ENCODE measurements at regions not wholly inside any gene's neighbourhood (a gene's known extent, or its start where the extent isn't known, plus 50 kb on each side); places are given as distances from the start of the nearest gene placed in this dataset.
A peak's percentile ranks its signal among the peaks of the same experiment; 100 is the strongest.
"Not testable (repeated sequence)": the region's sequence is repeated elsewhere in the genome, so short reads cannot be mapped to it uniquely, and the experiment has no call there.

DNA sequence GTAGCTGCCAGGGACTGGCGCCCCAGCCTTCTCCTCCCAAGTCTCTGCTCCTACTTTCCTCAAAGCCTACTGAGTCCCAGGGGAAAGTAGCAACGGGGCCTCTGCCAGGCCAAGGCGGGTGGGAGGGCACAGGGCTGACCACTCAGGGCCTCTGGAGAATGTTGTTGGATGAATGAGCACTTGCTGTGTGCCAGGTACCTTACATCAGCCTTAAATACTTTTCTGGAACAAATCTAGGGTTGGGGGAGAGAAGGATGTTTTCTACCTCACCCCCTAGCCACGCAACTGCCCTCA is 119.3 kb upstream of the ZBTB40 start:
- DNase-seq (ENCODE audit: low spot score): no peak

- no peak for DNase-seq (ENCODE audit: low spot score)
Observed at GRCh38 chr1:22332795-22333499, 118.7 kb upstream of the ZBTB40 start.

- DNase-seq (ENCODE audit: low spot score): no peak
Observed at GRCh38 chr1:22333516-22334121, 118.0 kb upstream of the ZBTB40 start.

- DNase-seq (ENCODE audit: low spot score): no peak
Observed at GRCh38 chr1:22334860-22335550, 116.6 kb upstream of the ZBTB40 start.

DNA sequence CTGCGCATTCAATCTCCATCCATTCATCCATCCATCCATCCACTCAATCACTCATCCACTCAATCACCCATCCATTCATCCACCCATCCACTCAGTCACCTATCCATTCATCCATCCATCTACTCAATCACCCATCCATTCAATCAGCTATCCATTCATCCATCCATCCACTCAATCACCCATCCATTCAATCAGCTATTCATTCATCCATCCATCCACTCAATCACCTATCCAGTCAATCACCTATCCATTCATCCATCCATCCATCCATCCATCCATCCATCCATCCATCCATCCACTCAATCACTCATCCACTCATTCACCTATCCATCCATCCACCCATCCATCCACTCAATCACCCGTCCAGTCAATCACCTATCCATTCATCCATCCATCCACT is 115.4 kb upstream of the ZBTB40 start:
- not testable (repeated sequence) for DNase-seq (ENCODE audit: low spot score)

DNA sequence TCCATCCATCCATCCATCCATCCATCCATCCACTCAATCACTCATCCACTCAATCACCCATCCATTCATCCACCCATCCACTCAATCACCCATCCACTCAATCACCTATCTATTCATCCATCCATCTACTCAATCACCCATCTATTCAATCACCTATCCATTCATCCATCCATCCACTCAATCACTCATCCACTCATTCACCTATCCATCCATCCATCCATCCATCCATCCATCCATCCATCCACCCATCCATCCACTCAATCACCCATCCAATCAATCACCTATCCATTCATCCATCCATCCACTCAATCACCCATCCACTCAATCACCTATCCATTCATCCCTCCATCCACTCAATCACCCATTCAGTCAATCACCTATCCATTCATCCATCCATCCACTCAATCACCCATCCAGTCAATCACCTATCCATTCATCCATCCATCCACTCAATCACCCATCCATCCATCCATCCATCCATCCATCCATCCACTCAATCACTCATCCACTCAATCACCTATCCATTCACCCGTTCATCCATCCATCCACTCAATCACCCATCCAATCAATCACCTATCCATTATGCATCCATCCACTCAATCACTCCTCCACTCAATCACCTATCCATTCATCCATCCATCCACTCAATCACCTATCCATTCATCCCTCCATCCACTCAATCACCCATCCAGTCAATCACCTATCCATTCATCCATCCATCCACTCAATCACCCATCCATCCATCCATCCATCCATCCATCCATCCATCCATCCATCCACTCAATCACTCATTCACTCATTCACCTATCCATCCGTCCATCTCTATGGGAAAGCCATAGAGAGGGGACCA is 114.7 kb upstream of the ZBTB40 start:
- DNase-seq (ENCODE audit: low spot score): not testable (repeated sequence)

GRCh38 chr1:22338071-22338765 is 113.4 kb upstream of the ZBTB40 start:
- DNase-seq (ENCODE audit: low spot score): no peak

DNA sequence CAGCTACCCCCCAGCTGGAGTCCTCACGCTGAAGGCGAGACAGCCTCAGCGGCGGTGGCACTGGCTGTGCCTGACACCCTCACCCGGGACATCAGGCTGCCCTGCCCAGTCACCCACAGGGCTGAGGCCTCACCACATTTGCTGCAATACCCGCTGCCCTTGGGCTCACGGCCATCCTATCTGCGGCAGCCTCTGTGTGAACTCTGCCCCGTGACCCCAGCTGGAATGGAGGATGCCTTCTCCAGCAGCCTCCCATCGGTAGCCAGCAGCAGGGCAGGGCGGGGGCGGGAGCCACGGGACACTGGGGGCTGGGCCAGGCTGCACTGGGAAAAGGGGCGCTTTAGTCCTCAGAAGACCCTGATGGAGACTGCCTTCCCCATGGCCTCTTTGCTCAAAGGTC is 112.4 kb upstream of the ZBTB40 start:
- DNase-seq (ENCODE audit: low spot score): no peak

DNA sequence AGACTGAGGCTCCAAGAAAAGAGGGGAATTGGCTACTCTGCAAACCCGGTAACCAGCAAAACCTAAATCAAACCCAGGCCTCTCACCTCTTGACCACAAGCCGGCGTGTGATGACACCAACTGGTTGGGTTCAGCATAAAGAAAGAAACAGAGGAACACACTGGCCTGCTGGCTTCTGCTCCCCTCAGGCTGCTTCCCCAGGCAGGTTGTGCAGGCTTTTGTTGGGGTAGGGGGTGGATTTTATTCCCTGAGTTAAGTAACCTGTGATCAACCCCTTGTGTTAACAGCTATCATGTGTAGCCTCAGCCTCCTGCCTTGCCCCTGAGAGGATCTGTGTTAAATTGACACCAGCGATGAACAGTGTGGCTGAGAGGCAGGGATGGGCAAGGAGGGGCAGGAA is 111.6 kb upstream of the ZBTB40 start:
- no peak for DNase-seq (ENCODE audit: low spot score)

DNA sequence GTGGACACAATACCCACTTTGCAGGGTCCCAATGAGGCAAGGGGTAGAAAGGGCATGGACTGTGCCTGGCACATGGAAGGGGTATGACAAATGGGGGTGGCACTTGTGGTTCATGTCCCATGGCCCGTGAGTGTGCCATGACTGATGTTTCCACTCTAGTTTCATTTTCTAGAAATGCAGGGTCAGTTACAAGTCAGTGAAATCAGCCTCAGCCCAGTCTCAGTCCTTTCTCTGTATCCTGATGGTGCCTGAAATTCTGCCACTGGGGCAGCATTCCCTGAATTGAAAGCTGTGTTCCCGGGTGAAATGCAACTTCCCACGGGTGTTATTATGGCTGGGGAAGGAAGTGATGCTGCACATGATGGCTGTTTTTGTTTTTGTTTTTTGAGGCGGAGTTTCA is 110.8 kb upstream of the ZBTB40 start:
- DNase-seq (ENCODE audit: low spot score): no peak

GRCh38 chr1:22341791-22342605 is 109.7 kb upstream of the ZBTB40 start:
- DNase-seq (ENCODE audit: low spot score): no peak

DNA sequence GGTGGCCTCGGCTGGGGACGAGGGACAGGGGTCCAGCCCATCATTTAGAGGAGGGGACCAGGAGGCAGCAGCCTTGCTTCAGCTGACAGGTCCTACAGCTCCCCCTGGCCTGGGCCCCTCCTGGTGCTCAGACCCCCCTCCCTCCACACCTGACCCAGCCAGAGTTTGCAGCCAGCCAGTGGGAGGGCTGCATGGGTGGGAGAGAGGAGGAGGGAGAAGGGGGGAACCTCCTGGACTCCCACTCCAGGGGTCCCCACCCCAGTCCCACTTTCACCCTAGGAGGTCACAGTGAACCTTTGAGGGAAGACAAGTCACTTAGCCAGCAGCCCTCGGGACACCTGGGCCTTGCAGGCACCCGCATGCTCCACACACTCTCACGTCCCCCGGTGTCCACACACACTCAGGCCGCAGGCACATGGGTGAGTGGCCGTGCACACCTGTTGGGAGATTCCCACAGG is 108.9 kb upstream of the ZBTB40 start:
- DNase-seq (ENCODE audit: low spot score): no peak

GRCh38 chr1:22343456-22344328 is 108.0 kb upstream of the ZBTB40 start:
- DNase-seq (ENCODE audit: low spot score): no peak

- DNase-seq (ENCODE audit: low spot score): no peak
Observed at GRCh38 chr1:22344329-22344630, 107.4 kb upstream of the ZBTB40 start.

GRCh38 chr1:22344851-22345560 is 106.6 kb upstream of the ZBTB40 start:
- DNase-seq (ENCODE audit: low spot score): no peak

DNA sequence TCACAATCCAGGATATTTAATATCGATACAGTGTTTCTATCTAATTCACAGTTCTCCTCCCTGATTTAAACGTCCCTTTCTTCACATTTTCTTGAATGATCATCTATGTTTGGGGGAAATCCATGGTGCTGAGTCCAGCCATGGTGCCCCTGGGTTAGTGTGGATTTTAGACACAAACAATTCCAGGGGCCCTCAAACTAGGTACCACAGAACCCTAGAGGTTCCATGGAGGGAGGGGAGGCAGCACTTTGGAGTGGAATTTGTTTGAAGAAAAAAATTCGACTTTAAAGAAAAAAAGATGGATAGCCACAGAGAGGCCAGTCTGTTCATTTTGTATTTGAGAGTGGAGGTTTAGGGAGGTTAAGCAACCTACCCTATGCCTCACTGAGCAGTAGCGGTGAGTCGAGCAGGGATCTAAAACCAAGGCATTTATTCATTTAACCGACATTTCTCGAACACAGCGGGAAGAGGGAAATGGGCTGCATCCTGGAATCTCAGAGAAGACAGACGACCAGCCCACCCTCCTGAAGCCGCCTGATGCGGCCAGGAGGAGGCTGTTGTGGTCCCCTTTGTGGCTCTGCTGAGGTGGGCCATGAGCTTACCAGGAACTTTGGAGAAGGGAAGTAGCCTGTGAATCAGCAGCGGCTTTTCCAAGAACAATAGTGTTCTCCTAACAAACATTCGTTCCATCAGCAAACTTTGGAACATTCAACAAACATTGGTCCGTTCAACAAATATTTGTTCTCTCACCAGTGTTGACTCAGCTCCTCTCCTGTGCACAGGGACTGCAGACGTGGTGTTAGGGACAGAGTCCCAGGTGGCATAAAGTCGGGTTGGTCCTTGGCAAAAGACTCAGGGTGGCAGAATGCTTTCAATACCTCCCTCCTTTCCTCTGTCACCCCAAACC is 103.5 kb upstream of the ZBTB40 start:
- peak; percentile 15 for DNase-seq (ENCODE audit: low spot score)

DNA sequence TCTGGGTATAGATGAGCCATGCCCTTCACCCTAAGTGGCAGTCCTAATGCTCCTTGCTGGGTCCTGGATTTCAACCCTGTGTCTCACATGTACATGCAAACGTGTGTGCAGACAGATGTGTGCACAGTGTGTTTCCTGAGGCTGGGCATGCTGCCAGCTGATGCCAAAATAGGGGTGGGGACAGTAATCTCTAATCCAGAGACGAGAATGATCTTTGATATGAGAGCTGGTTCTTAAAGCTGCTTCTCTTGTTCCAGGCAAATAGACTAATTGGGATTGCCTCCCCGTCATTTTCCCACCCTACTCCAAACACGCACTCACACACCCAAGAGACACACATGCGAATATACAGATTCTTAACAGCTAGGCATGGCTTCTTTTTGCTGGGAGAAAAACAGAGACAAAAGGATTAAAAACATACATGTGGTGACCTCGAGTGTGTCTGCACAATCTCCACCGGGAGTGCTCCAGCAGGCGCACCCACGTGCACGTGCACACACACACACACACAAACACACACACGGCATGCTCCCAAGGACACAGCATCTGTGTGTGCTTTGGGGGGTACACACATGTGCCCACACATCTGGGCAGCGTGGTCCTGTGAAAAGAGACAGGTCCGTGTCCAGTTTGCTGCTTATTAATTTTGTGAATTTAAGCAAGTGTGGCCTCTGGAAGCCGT is 102.1 kb upstream of the ZBTB40 start:
- DNase-seq (ENCODE audit: low spot score): no peak

Data from mucosa of gallbladder (tissue), 1 donor.